Ectodermal cell (in vitro differentiated cells): ENCODE measurements at regions not wholly inside any gene's neighbourhood (a gene's known extent, or its start where the extent isn't known, plus 50 kb on each side); places are given as distances from the start of the nearest gene placed in this dataset.

Experiments used
- H3K27ac ChIP-seq: 2 replicates; pipeline ENCODE4 v1.7.0; 2013; ENCODE audit warnings: mild to moderate bottlenecking, low read depth, low read length; ENCODE audit not compliant: insufficient read depth, poor library complexity, severe bottlenecking
- H3K27me3 ChIP-seq: 2 replicates; pipeline ENCODE4 v1.7.0; 2013; ENCODE audit warnings: mild to moderate bottlenecking, low read length; ENCODE audit not compliant: insufficient read depth, control insufficient read depth, poor library complexity, severe bottlenecking
- H3K36me3 ChIP-seq: one replicate; pipeline ENCODE4 v1.7.0; 2013; ENCODE audit warnings: low read length; ENCODE audit not compliant: control insufficient read depth, insufficient read depth
- H3K4me1 ChIP-seq: one replicate; pipeline ENCODE4 v1.7.0; 2013; ENCODE audit warnings: low read length; ENCODE audit not compliant: control insufficient read depth, insufficient read depth
- H3K4me3 ChIP-seq: 2 replicates; pipeline ENCODE4 v1.7.0; 2013; ENCODE audit warnings: low read depth, low read length, control low read depth; ENCODE audit not compliant: insufficient read depth
- H3K9me3 ChIP-seq: 2 replicates; pipeline ENCODE4 v1.7.0; 2013; ENCODE audit warnings: mild to moderate bottlenecking, low read length, moderate library complexity; ENCODE audit not compliant: control insufficient read depth
- WGBS, 2 experiments: methylation state at CpG; one replicate each; pipeline ENCODE4 v1.1.7; 2013; ENCODE audit warnings: missing lambda C conversion rate in 2 of 2; 5-methylcytosine and 5-hydroxymethylcytosine counted together

- Histone ChIP-seq H3K27me3 (peaks cover 32% of the 10 kb centered on the region), H3K4me1 (peaks cover 29% of the 10 kb centered on the region), H3K27ac (no peak overlapping the region), H3K4me3 (no peak overlapping the region), H3K36me3 (no peaks in the 10 kb centered on the region), H3K9me3 (no peaks in the 10 kb centered on the region)
- WGBS, 2 experiments: 78 to 79% methylated on average over 6 of the region's 6 CpGs
Measured at GRCh38 chr22:48493733-48494132, 1333.9 kb downstream of the BRD1 start.

GRCh38 chr22:48492366-48493320, 1335.0 kb downstream of the BRD1 start:
- Histone ChIP-seq H3K27ac (no peak overlapping the region), H3K27me3 (peaks cover 36% of the 10 kb centered on the region), H3K4me1 (peaks cover 25% of the 10 kb centered on the region), H3K36me3 (no peaks in the 10 kb centered on the region), H3K4me3 (no peak overlapping the region), H3K9me3 (no peaks in the 10 kb centered on the region)
- 45% methylated on average over 19 of the region's 19 CpGs for WGBS, 2 experiments

GRCh38 chr22:48491451-48491941, 1336.2 kb downstream of the BRD1 start:
- H3K36me3 ChIP-seq: no peaks in the 10 kb centered on the region
- H3K27ac ChIP-seq: no peak overlapping the region
- H3K4me3 ChIP-seq: peak overlapping the region; percentile 55
- peaks cover 25% of the 10 kb centered on the region for H3K4me1 ChIP-seq
- no peaks in the 10 kb centered on the region for H3K9me3 ChIP-seq
- peaks cover 36% of the 10 kb centered on the region for H3K27me3 ChIP-seq
- 9 to 10% methylated on average over 19 of the region's 19 CpGs for WGBS, 2 experiments

- Histone ChIP-seq H3K4me1 (peaks cover 25% of the 10 kb centered on the region), H3K9me3 (no peaks in the 10 kb centered on the region), H3K27me3 (peaks cover 36% of the 10 kb centered on the region), H3K4me3 (peak overlapping the region; percentile 55), H3K27ac (no peak overlapping the region), H3K36me3 (no peaks in the 10 kb centered on the region)
- 1 to 2% methylated on average over 49 to 51 of the region's 51 CpGs for WGBS, 2 experiments
Measured at GRCh38 chr22:48490500-48491411, 1336.9 kb downstream of the BRD1 start.

- Histone ChIP-seq H3K4me1 (peaks cover 19% of the 10 kb centered on the region), H3K4me3 (peak overlapping the region; percentile 55), H3K9me3 (no peaks in the 10 kb centered on the region), H3K27me3 (peaks cover 36% of the 10 kb centered on the region), H3K36me3 (no peaks in the 10 kb centered on the region), H3K27ac (no peak overlapping the region)
- WGBS, 2 experiments: 0% methylated on average over 113 of the region's 113 CpGs
Measured at GRCh38 chr22:48489551-48490499, 1337.8 kb downstream of the BRD1 start.

- Histone ChIP-seq H3K36me3 (no peaks in the 10 kb centered on the region), H3K27me3 (peaks cover 36% of the 10 kb centered on the region), H3K4me1 (peaks cover 16% of the 10 kb centered on the region), H3K4me3 (peak overlapping the region; percentile 55), H3K27ac (no peak overlapping the region), H3K9me3 (no peaks in the 10 kb centered on the region)
- 11% methylated on average over 90 of the region's 90 CpGs for WGBS, 2 experiments
Measured at GRCh38 chr22:48488611-48489511, 1338.8 kb downstream of the BRD1 start.

- H3K27me3 ChIP-seq: peaks cover 36% of the 10 kb centered on the region
- 58 to 59% methylated on average over 5 of the region's 5 CpGs for whole genome bisulfite sequencing, 2 experiments
- no peak overlapping the region for H3K4me3 ChIP-seq
- no peaks in the 10 kb centered on the region for H3K36me3 ChIP-seq
- no peak overlapping the region for H3K27ac ChIP-seq
- H3K9me3 ChIP-seq: no peaks in the 10 kb centered on the region
- H3K4me1 ChIP-seq: peaks cover 16% of the 10 kb centered on the region
Measured at GRCh38 chr22:48488149-48488551, 1339.5 kb downstream of the BRD1 start.

GRCh38 chr22:48486558-48486957, 1341.1 kb downstream of the BRD1 start:
- 96% methylated on average over 4 of the region's 4 CpGs for WGBS, 2 experiments
- peaks cover 8% of the 10 kb centered on the region for H3K4me1 ChIP-seq
- no peaks in the 10 kb centered on the region for H3K9me3 ChIP-seq

More at GRCh38 chr22:48486558-48486957, 1341.1 kb downstream of the BRD1 start:
- H3K27ac ChIP-seq: no peak overlapping the region
- no peaks in the 10 kb centered on the region for H3K36me3 ChIP-seq
- H3K4me3 ChIP-seq: no peak overlapping the region
- H3K27me3 ChIP-seq: peaks cover 29% of the 10 kb centered on the region
